Left lung (tissue), 4 donors: ENCODE measurements at regions not wholly inside any gene's neighbourhood (a gene's known extent, or its start where the extent isn't known, plus 50 kb on each side); places are given as distances from the start of the nearest gene placed in this dataset.

Experiments
- ATAC-seq: fragments of 200-7000 bp; cut with Tn5 transposase; one replicate; pipeline ENCODE4 v1.9.1; 2020; ENCODE audit warnings: moderate library complexity
- DNase-seq, 4 donors: peaks; one replicate each; pipeline ENCODE4 v3.0.0-alpha.2; 2013 to 2020
- H3K27ac ChIP-seq, 2 donors: fragments of 200-600 bp; sonication (generic) in 1 of 2; one replicate each; pipeline versions ENCODE4 v1.5.0 to v1.8.0; 2020 to 2021
- H3K27me3 ChIP-seq, 2 donors: fragments of 200-600 bp; sonication (generic) in 1 of 2; one replicate each; pipeline versions ENCODE4 v1.5.0 to v1.8.0; 2020 to 2021
- H3K36me3 ChIP-seq, 2 donors: fragments of 200-600 bp; sonication (generic) in 1 of 2; one replicate each; pipeline versions ENCODE4 v1.5.0 to v1.8.0; 2020 to 2021
- H3K4me1 ChIP-seq, 2 donors: fragments of 200-600 bp; one replicate each; pipeline ENCODE4 v1.8.0; 2021
- H3K4me3 ChIP-seq, 2 donors: fragments of 200-600 bp; sonication (generic) in 1 of 2; one replicate each; pipeline versions ENCODE4 v1.5.0 to v1.8.0; 2020 to 2021; ENCODE audit warnings: mild to moderate bottlenecking in 1 of 2
- H3K9me3 ChIP-seq, 2 donors: fragments of 200-600 bp; sonication (generic) in 1 of 2; one replicate each; pipeline versions ENCODE4 v1.5.0 to v1.8.0; 2020 to 2021
- CTCF ChIP-seq, 2 donors: fragments of 200-600 bp; sonication (generic) in 1 of 2; IDR thresholded peaks; one replicate each; pipeline versions ENCODE4 v1.5.0 to v1.8.0; 2021; ENCODE audit warnings: antibody characterized with exemption in 2 of 2
- intact Hi-C, 2 donors: fragments of 100-400 bp; cut with DNase I; formaldehyde crosslinking; loops; one replicate each; pipeline versions ENCODE4 v1.11.2 to v1.14.2; 2022
- donor health status: DM: no; HTN: yes; CAD: no.
- donor health status: DM: no; HTN: no; CAD: no.

DNA sequence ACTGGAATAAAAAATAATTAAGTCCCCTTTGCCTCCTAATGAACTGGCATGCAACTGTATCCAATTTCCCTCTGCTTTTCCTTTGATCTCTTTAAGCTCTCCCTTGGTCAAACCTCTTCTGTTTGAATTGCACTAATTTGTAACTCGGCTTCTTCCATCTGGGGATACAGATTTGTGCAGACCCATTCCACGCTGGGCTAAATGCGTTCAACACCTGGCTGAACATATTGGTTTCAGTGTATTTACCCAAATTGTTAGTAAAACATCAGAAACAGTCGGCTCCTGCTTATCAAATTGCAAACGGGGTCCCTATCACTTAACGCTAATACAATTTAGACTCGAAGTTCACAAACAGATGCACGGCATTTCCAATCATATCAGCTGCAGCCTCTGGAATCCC is 124.9 kb upstream of the TAPT1 start:
- no peaks in the 10 kb centered on the region for H3K9me3 ChIP-seq
- DNase-seq = no peak
- no peaks in the 10 kb centered on the region for H3K27me3 ChIP-seq
- no peaks in the 10 kb centered on the region for H3K4me1 ChIP-seq
- ATAC-seq = no peak
- H3K27ac ChIP-seq = no peak overlapping the region
- intact Hi-C loops = no loop called here
- H3K36me3 ChIP-seq = no peaks in the 10 kb centered on the region
- no peak overlapping the region for H3K4me3 ChIP-seq
- no peak for TF ChIP-seq CTCF (IDR thresholded peaks at IDR 0.05)

GRCh38 chr4:16344853-16345252 is 118.6 kb upstream of the TAPT1 start:
- ATAC-seq = no peak
- no peak overlapping the region for H3K4me3 ChIP-seq
- no peaks in the 10 kb centered on the region for H3K36me3 ChIP-seq
- intact Hi-C loops = no loop called here
- no peak overlapping the region for H3K27ac ChIP-seq
- no peaks in the 10 kb centered on the region for H3K27me3 ChIP-seq
- no peaks in the 10 kb centered on the region for H3K4me1 ChIP-seq
- no peak for TF ChIP-seq CTCF (IDR thresholded peaks at IDR 0.05)
- no peak for DNase-seq
- H3K9me3 ChIP-seq = no peaks in the 10 kb centered on the region

DNA sequence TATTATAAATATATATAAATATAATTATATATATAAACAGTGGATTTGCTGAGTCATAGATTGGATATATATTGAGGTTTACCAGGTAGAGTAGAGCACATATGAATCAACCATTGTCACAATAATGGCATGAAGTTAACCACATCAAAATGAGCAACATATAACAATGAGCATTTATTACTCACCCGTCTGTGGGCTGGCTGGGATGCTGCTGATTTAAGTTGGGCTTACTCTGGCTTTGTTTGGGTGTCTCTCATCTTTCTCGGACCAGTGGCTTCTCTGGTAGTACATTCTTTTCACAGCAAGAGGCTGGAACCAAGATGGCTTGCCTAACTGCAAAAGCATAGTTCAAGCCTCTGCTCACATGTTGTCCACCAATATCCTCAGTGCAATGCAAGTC is 111.7 kb upstream of the TAPT1 start:
- H3K27ac ChIP-seq = no peak overlapping the region
- H3K27me3 ChIP-seq = no peaks in the 10 kb centered on the region
- no peaks in the 10 kb centered on the region for H3K36me3 ChIP-seq
- no peak for TF ChIP-seq CTCF (IDR thresholded peaks at IDR 0.05)
- ATAC-seq (no peak), DNase-seq (no peak)
- H3K9me3 ChIP-seq = no peaks in the 10 kb centered on the region
- no peak overlapping the region for H3K4me3 ChIP-seq
- intact Hi-C loops = no loop called here
- H3K4me1 ChIP-seq = no peaks in the 10 kb centered on the region

- Histone ChIP-seq H3K4me3 (no peak overlapping the region), H3K27me3 (no peaks in the 10 kb centered on the region), H3K4me1 (no peaks in the 10 kb centered on the region), H3K27ac (no peak overlapping the region), H3K36me3 (no peaks in the 10 kb centered on the region), H3K9me3 (no peaks in the 10 kb centered on the region)
- intact Hi-C loops = no loop called here
- DNase-seq (no peak), ATAC-seq (no peak)
- TF ChIP-seq CTCF (IDR thresholded peaks at IDR 0.05) = no peak
Observed at GRCh38 chr4:16334601-16335000, 108.3 kb upstream of the TAPT1 start.

DNA sequence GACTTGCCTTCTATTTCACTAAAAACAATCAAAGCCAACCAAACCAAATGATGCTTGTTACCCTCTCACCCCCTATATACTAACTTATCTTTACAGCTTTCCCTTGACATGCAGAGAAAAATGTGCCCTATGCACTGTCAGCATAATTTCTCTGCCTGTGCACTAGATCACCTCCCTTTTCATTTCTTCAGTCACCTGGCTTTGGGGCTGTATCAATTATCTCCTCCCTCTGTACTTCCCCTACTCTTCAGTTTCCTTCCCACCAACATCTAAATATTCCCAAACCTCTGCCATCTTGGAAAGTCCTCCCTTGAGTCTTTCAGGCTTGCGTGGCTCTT is 103.5 kb upstream of the TAPT1 start:
- H3K27me3 ChIP-seq = no peaks in the 10 kb centered on the region

More for the DNA sequence above, 103.5 kb upstream of the TAPT1 start:
- no peak overlapping the region for H3K4me3 ChIP-seq
- DNase-seq (no peak), ATAC-seq (no peak)
- H3K9me3 ChIP-seq = no peaks in the 10 kb centered on the region
- H3K27ac ChIP-seq = no peak overlapping the region
- H3K36me3 ChIP-seq = no peaks in the 10 kb centered on the region
- intact Hi-C loops = no loop called here
- no peak for TF ChIP-seq CTCF (IDR thresholded peaks at IDR 0.05)
- H3K4me1 ChIP-seq = no peaks in the 10 kb centered on the region
